ENCODE measurements at regions not wholly inside any gene's neighbourhood (a gene's known extent, or its start where the extent isn't known, plus 50 kb on each side); places are given as distances from the start of the nearest gene placed in this dataset.

DNA sequence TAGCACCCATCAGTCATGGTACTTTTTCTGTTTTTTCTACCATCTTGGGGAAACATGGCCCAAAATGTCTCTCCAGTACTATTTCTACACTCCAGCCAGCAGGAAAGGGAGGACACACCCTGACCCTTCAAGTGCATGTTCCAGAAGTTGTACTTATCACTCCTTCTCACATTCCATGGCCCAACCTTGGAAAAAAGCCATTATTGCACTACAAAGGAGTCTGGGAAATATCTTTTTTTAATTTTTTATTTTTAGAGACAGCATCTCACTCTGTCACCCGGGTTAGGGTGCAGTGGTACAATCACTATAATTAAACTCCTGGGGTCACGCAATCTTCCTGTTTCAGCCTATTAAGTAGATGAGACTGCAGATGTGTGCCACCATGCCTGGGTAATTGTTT, 100.0 kb upstream of the PPP2R3A start:
- TF ChIP-seq, protein P1, sequence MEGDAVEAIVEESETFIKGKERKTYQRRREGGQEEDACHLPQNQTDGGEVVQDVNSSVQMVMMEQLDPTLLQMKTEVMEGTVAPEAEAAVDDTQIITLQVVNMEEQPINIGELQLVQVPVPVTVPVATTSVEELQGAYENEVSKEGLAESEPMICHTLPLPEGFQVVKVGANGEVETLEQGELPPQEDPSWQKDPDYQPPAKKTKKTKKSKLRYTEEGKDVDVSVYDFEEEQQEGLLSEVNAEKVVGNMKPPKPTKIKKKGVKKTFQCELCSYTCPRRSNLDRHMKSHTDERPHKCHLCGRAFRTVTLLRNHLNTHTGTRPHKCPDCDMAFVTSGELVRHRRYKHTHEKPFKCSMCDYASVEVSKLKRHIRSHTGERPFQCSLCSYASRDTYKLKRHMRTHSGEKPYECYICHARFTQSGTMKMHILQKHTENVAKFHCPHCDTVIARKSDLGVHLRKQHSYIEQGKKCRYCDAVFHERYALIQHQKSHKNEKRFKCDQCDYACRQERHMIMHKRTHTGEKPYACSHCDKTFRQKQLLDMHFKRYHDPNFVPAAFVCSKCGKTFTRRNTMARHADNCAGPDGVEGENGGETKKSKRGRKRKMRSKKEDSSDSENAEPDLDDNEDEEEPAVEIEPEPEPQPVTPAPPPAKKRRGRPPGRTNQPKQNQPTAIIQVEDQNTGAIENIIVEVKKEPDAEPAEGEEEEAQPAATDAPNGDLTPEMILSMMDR (IDR thresholded peaks at IDR 0.05; ENCODE audit: insufficient read depth in 1 of 2, low read depth in 1 of 2, low read length in 1 of 2, severe bottlenecking in 1 of 2, unreplicated experiment in 1 of 2): no peak
- BruUV-seq (replicated peaks): no TSS peak
- H3K27me3 Mint-ChIP-seq (ENCODE audit: insufficient read depth, unreplicated experiment): peaks cover 4% of the 10 kb centered on the region

DNA sequence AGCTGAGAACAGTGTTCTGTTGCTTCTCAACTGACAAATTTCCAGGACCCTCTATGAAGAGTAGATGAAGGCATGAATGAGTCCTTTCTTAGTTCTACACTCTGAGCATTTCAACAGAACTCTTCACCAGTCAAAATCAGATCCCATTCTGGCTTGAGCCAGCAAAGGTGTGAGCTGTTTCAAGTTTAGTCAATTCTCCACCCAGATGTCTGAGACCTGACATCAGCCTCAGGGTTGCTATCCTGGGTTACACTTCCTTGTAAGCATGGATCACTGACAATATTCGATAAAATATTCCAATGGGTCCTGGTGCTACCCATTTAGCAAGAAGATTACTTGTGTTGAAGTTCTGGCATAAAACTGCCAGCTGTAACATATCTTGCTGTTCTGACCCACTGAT, 97.6 kb upstream of the PPP2R3A start:
- CTCF ChIA-PET: no interaction called here
- POLR2A ChIA-PET: no interaction called here
- Mint-ChIP-seq H3K9me3 (ENCODE audit: unreplicated experiment) (peaks cover 1% of the 10 kb centered on the region), H3K27ac (ENCODE audit: unreplicated experiment) (no peak overlapping the region), H3K27me3 (ENCODE audit: insufficient read depth, unreplicated experiment) (peaks cover 4% of the 10 kb centered on the region), H3K36me3 (ENCODE audit: insufficient read depth, unreplicated experiment) (no peaks in the 10 kb centered on the region), H3K4me3 (ENCODE audit: unreplicated experiment) (no peak overlapping the region), H3K4me1 (ENCODE audit: low read depth, unreplicated experiment) (no peaks in the 10 kb centered on the region)
- no TSS peak for BruUV-seq (replicated peaks)
- DNase-seq: no peak
- H3K27me3 ChIP-seq (replicated peaks; ENCODE audit: control insufficient read depth, insufficient read depth, low read length): no peaks in the 10 kb centered on the region
- TF ChIP-seq, protein P1 (IDR thresholded peaks at IDR 0.05; ENCODE audit: insufficient read depth in 1 of 2, low read depth in 1 of 2, low read length in 1 of 2, severe bottlenecking in 1 of 2, unreplicated experiment in 1 of 2): no peak
- H3K9me3 ChIP-seq: no peaks in the 10 kb centered on the region
- intact Hi-C loops (cut with micrococcal nuclease; ENCODE audit: unreplicated experiment): no loop called here
- no peak overlapping the region for H3K4me3 ChIP-seq (ENCODE audit: low read depth, low read length)
- no peaks in the 10 kb centered on the region for H3K4me1 ChIP-seq
- H3K36me3 ChIP-seq (ENCODE audit: control insufficient read depth, insufficient read depth, low read length): no peaks in the 10 kb centered on the region

More for the DNA sequence above, 100.0 kb upstream of the PPP2R3A start:
- ChIA-PET CTCF (no interaction called here), POLR2A (no interaction called here)
- Mint-ChIP-seq H3K4me1 (ENCODE audit: low read depth, unreplicated experiment) (no peaks in the 10 kb centered on the region), H3K27ac (ENCODE audit: unreplicated experiment) (no peak overlapping the region), H3K36me3 (ENCODE audit: insufficient read depth, unreplicated experiment) (no peaks in the 10 kb centered on the region), H3K4me3 (ENCODE audit: unreplicated experiment) (no peak overlapping the region), H3K9me3 (ENCODE audit: unreplicated experiment) (no peaks in the 10 kb centered on the region)
- Histone ChIP-seq H3K4me3 (ENCODE audit: low read depth, low read length) (no peak overlapping the region), H3K27me3 (replicated peaks; ENCODE audit: control insufficient read depth, insufficient read depth, low read length) (no peaks in the 10 kb centered on the region), H3K36me3 (ENCODE audit: control insufficient read depth, insufficient read depth, low read length) (no peaks in the 10 kb centered on the region), H3K4me1 (no peaks in the 10 kb centered on the region), H3K9me3 (no peaks in the 10 kb centered on the region)
- intact Hi-C loops (cut with micrococcal nuclease; ENCODE audit: unreplicated experiment): no loop called here
- no peak for DNase-seq

DNA sequence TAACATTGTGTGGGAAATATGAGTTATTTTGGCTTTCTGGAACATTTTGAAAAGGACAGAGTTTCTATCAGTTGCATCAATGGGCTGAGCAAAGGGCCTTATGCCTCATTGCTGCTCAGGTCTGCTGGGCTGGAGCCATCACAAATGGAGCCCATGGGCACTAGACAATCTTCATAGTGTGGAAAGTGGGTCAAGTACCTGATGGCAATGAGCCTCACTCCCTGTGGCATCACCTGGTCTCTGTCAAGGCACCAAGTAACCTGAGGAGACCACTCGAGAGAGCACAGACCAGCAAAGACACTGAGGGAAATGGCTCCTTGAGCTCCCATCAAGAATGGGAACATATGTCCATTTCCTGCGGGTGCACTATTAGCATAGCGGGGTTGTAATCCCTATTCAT, 96.7 kb upstream of the PPP2R3A start:
- ChIA-PET CTCF (no interaction called here), POLR2A (no interaction called here)
- Histone ChIP-seq H3K9me3 (no peaks in the 10 kb centered on the region), H3K27me3 (replicated peaks; ENCODE audit: control insufficient read depth, insufficient read depth, low read length) (no peaks in the 10 kb centered on the region), H3K4me1 (no peaks in the 10 kb centered on the region), H3K4me3 (ENCODE audit: low read depth, low read length) (no peak overlapping the region), H3K36me3 (ENCODE audit: control insufficient read depth, insufficient read depth, low read length) (no peaks in the 10 kb centered on the region)
- no peaks in the 10 kb centered on the region for H3K4me1 Mint-ChIP-seq (ENCODE audit: low read depth, unreplicated experiment)
- peaks cover 4% of the 10 kb centered on the region for H3K27me3 Mint-ChIP-seq (ENCODE audit: insufficient read depth, unreplicated experiment)
- no peak overlapping the region for H3K27ac Mint-ChIP-seq (ENCODE audit: unreplicated experiment)
- no TSS peak for BruUV-seq (replicated peaks)
- TF ChIP-seq, protein P1 (IDR thresholded peaks at IDR 0.05; ENCODE audit: insufficient read depth in 1 of 2, low read depth in 1 of 2, low read length in 1 of 2, severe bottlenecking in 1 of 2, unreplicated experiment in 1 of 2): no peak
- H3K36me3 Mint-ChIP-seq (ENCODE audit: insufficient read depth, unreplicated experiment): no peaks in the 10 kb centered on the region
- peaks cover 10% of the 10 kb centered on the region for H3K9me3 Mint-ChIP-seq (ENCODE audit: unreplicated experiment)
- intact Hi-C loops (cut with micrococcal nuclease; ENCODE audit: unreplicated experiment): no loop called here
- DNase-seq: no peak
- H3K4me3 Mint-ChIP-seq (ENCODE audit: unreplicated experiment): no peak overlapping the region

Measured in Caco-2 (cell line).